ENCODE measurements at regions not wholly inside any gene's neighbourhood (a gene's known extent, or its start where the extent isn't known, plus 50 kb on each side); places are given as distances from the start of the nearest gene placed in this dataset.
A peak's percentile ranks its signal among the peaks of the same experiment; 100 is the strongest.

DNA sequence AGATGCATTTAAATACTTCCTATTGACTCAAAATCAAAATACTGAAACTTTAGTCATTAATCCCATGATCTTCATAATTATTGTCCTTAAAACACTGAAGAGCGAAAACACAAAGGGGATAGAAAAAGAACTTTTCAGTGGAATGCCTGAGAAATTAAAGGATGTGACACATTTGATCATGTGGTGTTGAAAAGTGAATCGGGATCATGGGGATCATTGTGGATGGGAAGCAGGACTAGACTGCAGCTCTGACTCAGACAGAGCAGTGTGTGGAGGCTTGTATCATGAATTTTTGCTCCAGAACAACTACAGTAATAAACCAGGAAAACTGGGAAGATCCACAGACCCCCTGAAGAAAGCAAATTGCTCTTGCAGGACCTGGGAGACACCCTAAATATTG lies 161.1 kb upstream of the CXADR start:
- H3K4me3 Mint-ChIP-seq: no peak overlapping the region
- intact Hi-C loops (cut with micrococcal nuclease): no loop called here
- H3K36me3 Mint-ChIP-seq (ENCODE audit: low read depth): no peaks in the 10 kb centered on the region
- peaks cover 2% of the 10 kb centered on the region for H3K27me3 Mint-ChIP-seq (ENCODE audit: insufficient read depth)
- peaks cover 6% of the 10 kb centered on the region for H3K9me3 Mint-ChIP-seq
- no peak overlapping the region for H3K27ac Mint-ChIP-seq
- no peaks in the 10 kb centered on the region for H3K4me1 Mint-ChIP-seq (ENCODE audit: low read depth)
- no peak for DNase-seq (ENCODE audit: low spot score)

DNA sequence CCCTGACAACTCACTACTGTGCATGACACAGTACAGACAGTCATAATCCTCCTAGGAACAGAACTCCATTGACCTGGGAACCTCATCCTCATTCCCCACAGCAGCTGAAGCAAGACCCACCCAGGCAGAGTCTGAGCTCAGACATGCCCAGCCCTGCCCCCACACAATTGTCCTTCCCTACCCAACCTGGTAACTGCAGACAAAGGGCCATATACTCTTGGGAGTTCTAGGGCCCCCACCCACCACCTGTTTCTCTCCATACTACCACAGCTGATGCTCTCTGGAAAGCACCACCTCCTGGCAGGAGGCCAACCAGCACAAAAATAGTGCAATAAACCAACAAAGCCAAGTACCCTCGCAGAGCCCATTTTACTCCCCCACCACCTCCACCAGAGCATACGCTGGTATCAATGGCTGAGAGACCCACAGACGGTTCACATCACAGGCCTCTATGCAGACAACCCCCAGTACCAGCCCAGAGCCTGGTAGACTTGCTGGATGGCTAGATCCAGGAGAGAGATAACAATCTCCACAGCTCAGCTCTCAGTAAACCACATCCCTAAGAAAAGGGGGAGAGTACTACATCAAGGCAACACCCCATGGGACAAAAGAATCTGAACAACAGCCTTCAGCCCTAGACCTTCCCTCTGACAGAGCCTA lies 159.7 kb upstream of the CXADR start:
- Mint-ChIP-seq H3K27ac (no peak overlapping the region), H3K4me1 (ENCODE audit: low read depth) (no peaks in the 10 kb centered on the region), H3K4me3 (no peak overlapping the region), H3K9me3 (peaks cover 6% of the 10 kb centered on the region), H3K36me3 (ENCODE audit: low read depth) (no peaks in the 10 kb centered on the region), H3K27me3 (ENCODE audit: insufficient read depth) (peaks cover 2% of the 10 kb centered on the region)
- intact Hi-C loops (cut with micrococcal nuclease): no loop called here
- no peak for DNase-seq (ENCODE audit: low spot score)

DNA sequence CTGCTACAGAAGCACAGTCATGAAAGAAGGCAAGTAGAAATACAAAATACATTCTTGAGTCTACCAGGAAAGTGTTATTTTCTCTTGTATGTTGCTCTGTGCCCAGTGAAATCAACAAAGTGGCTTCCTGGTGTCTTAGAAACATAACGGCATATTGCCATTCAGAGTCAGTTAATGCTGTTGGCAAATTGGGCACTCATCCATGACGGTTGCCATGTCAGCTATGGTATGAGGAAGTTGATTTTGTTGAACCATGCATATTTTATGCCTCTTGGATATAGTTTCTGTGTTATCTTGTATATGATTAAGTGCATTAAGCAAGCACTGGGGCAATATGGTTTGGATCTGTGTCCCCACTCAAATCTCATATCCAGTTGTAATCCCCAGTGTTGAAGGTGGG lies 153.1 kb upstream of the CXADR start:
- Mint-ChIP-seq H3K27me3 (ENCODE audit: insufficient read depth) (no peaks in the 10 kb centered on the region), H3K9me3 (no peaks in the 10 kb centered on the region), H3K4me1 (ENCODE audit: low read depth) (no peaks in the 10 kb centered on the region), H3K36me3 (ENCODE audit: low read depth) (no peaks in the 10 kb centered on the region), H3K27ac (no peak overlapping the region), H3K4me3 (no peak overlapping the region)
- intact Hi-C loops (cut with micrococcal nuclease): no loop called here
- no peak for DNase-seq (ENCODE audit: low spot score)

DNA sequence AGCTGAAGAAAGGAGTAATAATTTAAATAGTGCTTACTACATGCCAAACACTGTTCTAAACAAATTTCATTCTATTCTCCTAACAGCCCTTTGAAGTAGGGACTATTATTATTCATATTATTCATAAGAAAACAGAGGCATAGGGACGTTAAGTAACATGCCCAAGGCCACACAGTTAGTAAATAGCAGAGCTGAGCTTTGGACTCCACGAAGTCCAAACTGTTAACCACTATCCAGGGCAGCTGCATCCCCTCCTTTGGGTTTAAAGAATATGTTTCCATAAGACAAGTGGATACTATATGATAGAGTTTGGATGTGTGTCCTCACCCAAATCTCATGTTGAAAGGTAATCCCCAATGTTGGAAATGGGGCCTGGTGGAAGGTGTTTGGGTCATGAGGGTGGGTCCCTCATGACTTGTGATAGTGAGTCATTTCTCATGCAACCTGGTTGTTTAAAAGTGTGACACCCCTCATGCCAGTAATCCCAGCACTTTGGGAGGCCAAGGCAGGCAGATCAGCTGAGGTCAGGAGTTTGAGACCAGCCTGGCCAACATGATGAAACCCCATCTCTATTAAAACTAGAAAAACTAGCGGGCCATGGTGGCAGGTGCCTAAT lies 144.0 kb upstream of the CXADR start:
- H3K27me3 Mint-ChIP-seq (ENCODE audit: insufficient read depth): no peaks in the 10 kb centered on the region
- no peaks in the 10 kb centered on the region for H3K36me3 Mint-ChIP-seq (ENCODE audit: low read depth)
- H3K4me3 Mint-ChIP-seq: no peak overlapping the region
- H3K9me3 Mint-ChIP-seq: no peaks in the 10 kb centered on the region
- DNase-seq (ENCODE audit: low spot score): no peak
- no peaks in the 10 kb centered on the region for H3K4me1 Mint-ChIP-seq (ENCODE audit: low read depth)
- intact Hi-C loops (cut with micrococcal nuclease): no loop called here
- H3K27ac Mint-ChIP-seq: no peak overlapping the region

DNA sequence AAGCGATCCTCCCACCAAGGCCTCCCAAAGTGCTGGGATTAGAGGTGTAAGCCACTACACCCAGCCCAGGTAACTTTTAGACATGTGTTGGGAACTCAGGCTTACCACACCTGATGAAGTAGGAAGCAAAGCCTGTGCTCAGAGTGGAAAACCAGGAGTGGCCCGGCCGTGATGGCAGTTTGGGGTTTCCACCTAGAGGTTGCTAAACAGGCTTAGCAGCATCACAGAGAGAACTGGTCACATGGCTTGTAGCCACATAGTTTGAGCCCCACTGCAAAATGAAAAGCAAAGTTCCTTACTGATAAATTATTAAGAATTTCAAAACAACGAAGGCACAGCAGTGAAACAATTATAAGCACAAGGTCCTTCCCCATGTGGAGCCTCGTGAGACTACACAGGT lies 142.6 kb upstream of the CXADR start:
- Mint-ChIP-seq H3K36me3 (ENCODE audit: low read depth) (no peaks in the 10 kb centered on the region), H3K9me3 (no peaks in the 10 kb centered on the region), H3K4me3 (no peak overlapping the region), H3K4me1 (ENCODE audit: low read depth) (no peaks in the 10 kb centered on the region), H3K27ac (no peak overlapping the region), H3K27me3 (ENCODE audit: insufficient read depth) (no peaks in the 10 kb centered on the region)
- intact Hi-C loops (cut with micrococcal nuclease): no loop called here
- DNase-seq (ENCODE audit: low spot score): no peak

DNA sequence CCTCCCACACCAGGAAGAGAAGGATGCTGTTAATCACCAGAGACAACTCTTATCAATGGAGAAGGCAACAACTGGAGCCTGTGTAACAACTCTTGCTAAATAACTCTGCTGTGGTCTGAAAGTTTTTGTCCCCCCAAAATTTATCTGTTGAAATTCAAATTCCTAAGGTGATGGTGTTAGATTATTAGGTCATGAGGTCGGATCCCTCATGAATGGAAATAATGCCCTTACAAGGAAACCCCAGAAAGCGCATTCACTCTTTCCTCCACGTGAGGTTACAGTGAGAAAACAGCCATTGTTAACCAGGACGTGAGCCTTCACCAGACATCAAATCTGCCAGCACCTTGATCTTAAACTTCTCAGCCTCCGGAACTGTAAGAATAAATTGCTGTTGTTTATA lies 141.9 kb upstream of the CXADR start:
- Mint-ChIP-seq H3K27me3 (ENCODE audit: insufficient read depth) (no peaks in the 10 kb centered on the region), H3K27ac (no peak overlapping the region), H3K4me1 (ENCODE audit: low read depth) (no peaks in the 10 kb centered on the region), H3K4me3 (no peak overlapping the region), H3K9me3 (no peaks in the 10 kb centered on the region), H3K36me3 (ENCODE audit: low read depth) (no peaks in the 10 kb centered on the region)
- DNase-seq (ENCODE audit: low spot score): no peak
- intact Hi-C loops (cut with micrococcal nuclease): no loop called here

DNA sequence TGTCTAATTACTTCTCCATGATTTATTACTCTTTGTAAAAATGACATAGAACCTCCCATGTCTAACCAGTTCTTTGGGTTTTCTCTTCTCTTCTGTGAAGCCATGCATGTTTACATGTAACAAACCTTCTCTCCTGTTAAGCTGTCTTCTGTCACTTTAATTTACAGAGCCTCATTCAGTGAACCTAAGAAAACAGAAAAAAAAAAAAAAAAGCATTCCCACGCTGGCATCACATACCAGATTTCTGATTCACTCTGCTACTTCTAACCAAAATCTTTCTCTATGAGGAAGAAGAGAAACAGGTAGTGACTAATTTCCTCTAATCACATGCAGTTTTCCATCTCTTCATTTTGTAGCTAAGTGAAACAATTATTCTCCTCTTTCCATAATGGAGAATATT lies 141.4 kb upstream of the CXADR start:
- no peak overlapping the region for H3K4me3 Mint-ChIP-seq
- intact Hi-C loops (cut with micrococcal nuclease): no loop called here
- H3K4me1 Mint-ChIP-seq (ENCODE audit: low read depth): no peaks in the 10 kb centered on the region
- no peaks in the 10 kb centered on the region for H3K9me3 Mint-ChIP-seq
- no peak overlapping the region for H3K27ac Mint-ChIP-seq
- no peaks in the 10 kb centered on the region for H3K36me3 Mint-ChIP-seq (ENCODE audit: low read depth)
- DNase-seq (ENCODE audit: low spot score): no peak
- no peaks in the 10 kb centered on the region for H3K27me3 Mint-ChIP-seq (ENCODE audit: insufficient read depth)

DNA sequence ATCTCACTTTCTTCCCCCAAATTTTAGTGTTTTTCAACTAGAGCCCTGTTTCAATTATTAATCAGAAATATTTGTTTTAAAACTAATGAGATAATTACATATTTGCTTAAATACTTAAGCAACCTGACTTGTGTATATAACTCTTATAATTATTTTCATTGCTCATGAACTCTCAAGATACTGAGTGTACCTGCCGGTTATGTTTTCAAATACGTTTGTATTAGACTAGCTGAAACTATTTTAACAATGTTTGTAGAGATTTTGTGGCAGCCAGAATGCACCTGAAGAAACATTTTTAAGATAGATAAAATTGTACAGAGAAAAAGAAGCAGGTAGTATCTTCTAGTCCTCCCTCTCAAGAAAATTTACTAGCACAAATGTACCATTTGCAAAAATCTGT lies 140.6 kb upstream of the CXADR start:
- H3K27me3 Mint-ChIP-seq (ENCODE audit: insufficient read depth): no peaks in the 10 kb centered on the region
- DNase-seq (ENCODE audit: low spot score): no peak
- H3K36me3 Mint-ChIP-seq (ENCODE audit: low read depth): no peaks in the 10 kb centered on the region
- H3K9me3 Mint-ChIP-seq: no peaks in the 10 kb centered on the region
- no peak overlapping the region for H3K27ac Mint-ChIP-seq
- H3K4me3 Mint-ChIP-seq: no peak overlapping the region
- intact Hi-C loops (cut with micrococcal nuclease): no loop called here
- no peaks in the 10 kb centered on the region for H3K4me1 Mint-ChIP-seq (ENCODE audit: low read depth)

DNA sequence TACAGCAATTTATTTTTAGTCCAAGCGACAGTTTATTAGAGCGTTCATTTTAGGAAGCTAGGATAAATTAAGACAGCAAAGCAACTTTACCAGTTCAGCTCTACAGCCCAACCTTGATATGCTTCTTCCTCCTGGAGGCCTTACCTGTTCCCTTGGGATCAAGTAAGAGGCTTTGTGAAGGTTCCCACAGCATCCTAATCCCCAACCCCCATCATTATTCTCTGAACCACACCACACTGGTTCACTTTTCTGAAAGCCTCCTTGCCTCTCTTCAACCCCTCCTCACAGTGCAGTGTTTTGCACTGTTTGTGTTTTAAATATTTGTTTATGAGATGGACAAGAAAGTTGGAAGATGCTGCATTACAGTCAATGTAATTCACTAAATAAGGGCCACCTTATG lies 126.3 kb upstream of the CXADR start:
- Mint-ChIP-seq H3K27ac (no peak overlapping the region), H3K36me3 (ENCODE audit: low read depth) (no peaks in the 10 kb centered on the region), H3K4me1 (ENCODE audit: low read depth) (no peaks in the 10 kb centered on the region), H3K4me3 (no peak overlapping the region), H3K27me3 (ENCODE audit: insufficient read depth) (peaks cover 2% of the 10 kb centered on the region), H3K9me3 (peaks cover 7% of the 10 kb centered on the region)
- DNase-seq (ENCODE audit: low spot score): no peak
- intact Hi-C loops (cut with micrococcal nuclease): loop anchor here (10.0 kb wide), 2 partner anchors 128 to 538 kb away; partner anchors contain the start of gene CXADR

DNA sequence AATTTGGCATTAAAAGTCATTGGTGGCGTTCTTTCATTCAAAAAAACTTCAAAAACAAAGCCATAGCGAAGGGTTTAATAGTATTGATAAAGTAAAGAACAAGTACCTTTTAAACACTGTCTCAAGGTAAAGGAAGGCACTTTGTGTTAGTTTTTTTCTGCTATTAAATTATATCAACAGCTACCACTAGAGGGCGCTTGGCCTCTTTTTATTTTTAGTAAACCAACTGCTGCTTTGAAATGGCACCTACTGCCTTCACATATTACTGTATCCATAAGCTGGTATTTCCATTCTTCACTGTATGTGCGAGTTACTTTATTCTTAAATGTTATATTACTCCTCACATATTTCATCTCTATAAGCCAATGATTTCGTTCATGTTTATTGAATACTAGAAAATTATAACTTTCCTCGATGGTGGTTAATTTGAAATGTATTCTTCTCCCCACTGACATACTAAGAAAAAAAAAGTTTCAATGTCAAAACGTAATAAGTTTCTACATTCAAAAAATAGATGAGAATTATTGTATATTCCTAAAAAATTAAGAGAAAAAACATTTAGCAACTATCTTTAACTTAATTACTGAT lies 125.7 kb upstream of the CXADR start:
- no peak overlapping the region for H3K4me3 Mint-ChIP-seq
- H3K27ac Mint-ChIP-seq: no peak overlapping the region
- H3K36me3 Mint-ChIP-seq (ENCODE audit: low read depth): no peaks in the 10 kb centered on the region
- H3K9me3 Mint-ChIP-seq: peaks cover 5% of the 10 kb centered on the region
- intact Hi-C loops (cut with micrococcal nuclease): loop anchor here (1.0 to 10.0 kb wide), 3 partner anchors 128 to 538 kb away; partner anchors contain the start of gene CXADR
- peak; percentile 35 for DNase-seq (ENCODE audit: low spot score)
- H3K27me3 Mint-ChIP-seq (ENCODE audit: insufficient read depth): peaks cover 2% of the 10 kb centered on the region
- no peaks in the 10 kb centered on the region for H3K4me1 Mint-ChIP-seq (ENCODE audit: low read depth)

DNA sequence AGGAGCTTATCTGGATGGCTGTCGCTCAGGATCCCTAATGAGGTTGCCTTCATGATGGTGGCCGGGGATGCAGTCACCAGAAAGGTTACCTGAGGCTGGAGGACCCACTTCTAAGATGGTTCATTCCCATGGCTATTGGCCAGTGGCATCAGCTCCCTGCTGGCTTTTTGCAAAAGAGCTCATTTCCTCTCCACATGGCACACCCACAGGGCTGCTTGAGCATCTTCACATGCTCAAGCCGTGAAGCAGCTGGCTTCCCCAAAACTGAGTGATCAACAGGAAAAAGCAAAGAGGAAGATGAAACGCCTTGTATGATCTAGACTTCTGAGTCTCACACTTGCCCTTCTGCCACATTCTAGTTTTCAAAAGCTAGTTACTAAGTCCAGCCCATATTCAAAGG lies 124.6 kb upstream of the CXADR start:
- no peaks in the 10 kb centered on the region for H3K4me1 Mint-ChIP-seq (ENCODE audit: low read depth)
- H3K36me3 Mint-ChIP-seq (ENCODE audit: low read depth): no peaks in the 10 kb centered on the region
- H3K27ac Mint-ChIP-seq: no peak overlapping the region
- H3K9me3 Mint-ChIP-seq: no peaks in the 10 kb centered on the region
- intact Hi-C loops (cut with micrococcal nuclease): loop anchor here (10.0 kb wide), 2 partner anchors 127 to 537 kb away; partner anchors contain the start of gene CXADR
- DNase-seq (ENCODE audit: low spot score): no peak
- H3K27me3 Mint-ChIP-seq (ENCODE audit: insufficient read depth): no peaks in the 10 kb centered on the region
- no peak overlapping the region for H3K4me3 Mint-ChIP-seq

DNA sequence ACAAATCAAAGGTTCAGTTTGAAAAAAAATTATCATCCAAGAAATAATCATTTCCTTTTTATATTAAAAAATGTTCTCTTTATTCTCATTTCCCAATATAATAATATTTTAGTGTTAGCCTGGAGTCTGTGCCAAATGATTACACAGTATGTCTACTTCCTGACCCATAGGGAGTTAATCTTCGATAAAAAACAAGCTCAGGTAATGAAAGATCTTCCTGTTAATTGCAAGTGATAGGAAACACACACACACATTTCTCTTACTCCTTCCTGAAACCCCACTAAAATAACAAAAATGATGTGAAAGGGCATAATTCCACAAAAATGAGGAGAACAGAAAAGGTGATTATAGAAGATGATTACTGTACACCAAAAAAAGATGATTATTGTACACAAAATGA lies 123.5 kb upstream of the CXADR start:
- H3K27ac Mint-ChIP-seq: no peak overlapping the region
- H3K9me3 Mint-ChIP-seq: no peaks in the 10 kb centered on the region
- H3K4me3 Mint-ChIP-seq: no peak overlapping the region
- no peaks in the 10 kb centered on the region for H3K4me1 Mint-ChIP-seq (ENCODE audit: low read depth)
- intact Hi-C loops (cut with micrococcal nuclease): loop anchor here (10.0 kb wide), 2 partner anchors 125 to 535 kb away; partner anchors contain the start of gene CXADR
- no peaks in the 10 kb centered on the region for H3K27me3 Mint-ChIP-seq (ENCODE audit: insufficient read depth)
- DNase-seq (ENCODE audit: low spot score): no peak
- no peaks in the 10 kb centered on the region for H3K36me3 Mint-ChIP-seq (ENCODE audit: low read depth)

DNA sequence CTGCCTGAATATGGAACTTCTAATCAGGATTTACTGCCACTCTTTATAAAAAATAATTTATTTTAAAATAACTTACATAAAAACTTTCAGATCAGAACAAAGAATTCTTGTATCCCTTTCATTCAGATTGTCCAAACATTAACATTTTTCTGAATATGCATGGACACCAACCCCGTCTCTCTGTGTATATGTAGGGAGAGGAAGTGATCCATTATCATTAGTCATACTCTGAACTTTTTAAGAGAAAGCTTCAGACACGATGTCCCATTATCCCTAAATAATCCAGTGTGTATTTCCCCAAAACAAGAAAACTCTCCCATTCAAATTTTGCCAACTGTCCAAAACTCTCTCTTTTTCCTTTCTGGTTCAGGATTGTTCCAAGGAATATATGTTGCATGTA lies 122.3 kb upstream of the CXADR start:
- no peak overlapping the region for H3K4me3 Mint-ChIP-seq
- H3K36me3 Mint-ChIP-seq (ENCODE audit: low read depth): no peaks in the 10 kb centered on the region
- intact Hi-C loops (cut with micrococcal nuclease): no loop called here
- H3K4me1 Mint-ChIP-seq (ENCODE audit: low read depth): no peaks in the 10 kb centered on the region
- DNase-seq (ENCODE audit: low spot score): no peak
- H3K9me3 Mint-ChIP-seq: no peaks in the 10 kb centered on the region
- no peaks in the 10 kb centered on the region for H3K27me3 Mint-ChIP-seq (ENCODE audit: insufficient read depth)
- H3K27ac Mint-ChIP-seq: no peak overlapping the region

All from activated T-helper 1 cell treated with anti-CD3 and anti-CD28 coated beads, Interleukin-12 subunit alpha, Interleukin-12 subunit beta, Interleukin-2, Interleukin-4 antibody, amounts not matched to agents 30 ng/mL and 10 ng/mL and 1 ng/mL, durations not matched to agents 14 hours and 24 hours and 36 hours (primary cell).